GM23338 (cell line): ENCODE measurements at regions not wholly inside any gene's neighbourhood (a gene's known extent, or its start where the extent isn't known, plus 50 kb on each side); places are given as distances from the start of the nearest gene placed in this dataset.

Experiments
- ATAC-seq: fragments of 200-7000 bp; cut with Tn5 transposase; 3 replicates; pipeline ENCODE4 v1.9.1; 2020
- DNase-seq: peaks from one replicate; pipeline ENCODE4 v3.0.0-alpha.2; 2015; ENCODE audit warnings: low spot score
- H2AFZ ChIP-seq: fragments of 200-600 bp; sonication (generic); 2 replicates; pipeline ENCODE4 v1.8.0; 2016; ENCODE audit warnings: antibody characterized with exemption, mild to moderate bottlenecking, moderate library complexity
- H3F3A ChIP-seq: fragments of 200-600 bp; sonication (generic); replicated peaks from 2 replicates; pipeline ENCODE4 v1.8.0; 2017; ENCODE audit warnings: antibody characterized with exemption, mixed run types, low read depth
- H3K27ac ChIP-seq: fragments of 200-600 bp; sonication (generic); 2 replicates; pipeline ENCODE4 v1.6.1; 2016; ENCODE audit warnings: low read depth
- H3K27me3 ChIP-seq: fragments of 200-600 bp; sonication (generic); 2 replicates; pipeline ENCODE4 v1.8.0; 2016; ENCODE audit warnings: mild to moderate bottlenecking, mixed run types, moderate library complexity; ENCODE audit not compliant: insufficient read depth
- H3K36me3 ChIP-seq: fragments of 200-600 bp; sonication (generic); 2 replicates; pipeline ENCODE4 v1.8.0; 2016; ENCODE audit warnings: mild to moderate bottlenecking; ENCODE audit not compliant: insufficient read depth
- H3K4me1 ChIP-seq: fragments of 200-600 bp; sonication (generic); 2 replicates; pipeline ENCODE4 v1.8.0; 2016; ENCODE audit warnings: mild to moderate bottlenecking, moderate library complexity; ENCODE audit not compliant: insufficient read depth
- H3K4me2 ChIP-seq: fragments of 200-600 bp; sonication (generic); 2 replicates; pipeline ENCODE4 v1.7.1; 2017; ENCODE audit warnings: mixed run types
- H3K4me3 ChIP-seq: fragments of 200-600 bp; sonication (generic); 2 replicates; pipeline ENCODE4 v1.6.1; 2016; ENCODE audit warnings: mixed run types
- H3K79me2 ChIP-seq: fragments of 200-600 bp; sonication (generic); replicated peaks from 2 replicates; pipeline ENCODE4 v1.8.0; 2017; ENCODE audit warnings: mild to moderate bottlenecking; ENCODE audit not compliant: insufficient read depth
- H3K9me2 ChIP-seq: fragments of 200-600 bp; sonication (generic); 2 replicates; pipeline ENCODE4 v1.8.0; 2017; ENCODE audit not compliant: insufficient read depth
- H4K20me1 ChIP-seq: fragments of 200-600 bp; sonication (generic); replicated peaks from 2 replicates; pipeline ENCODE4 v1.8.0; 2017; ENCODE audit warnings: mild to moderate bottlenecking; ENCODE audit not compliant: insufficient read depth
- H3K27ac Mint-ChIP-seq: 2 replicates; pipeline ENCODE4 v1.8.0; 2020; ENCODE audit warnings: inconsistent platforms, mild to moderate bottlenecking, moderate library complexity, mixed read lengths
- H3K27me3 Mint-ChIP-seq: 3 replicates; pipeline ENCODE4 v1.8.0; 2022; ENCODE audit warnings: low read depth, mild to moderate bottlenecking, moderate library complexity, mixed read lengths, inconsistent platforms; ENCODE audit not compliant: insufficient read depth, poor library complexity
- H3K36me3 Mint-ChIP-seq: 3 replicates; pipeline ENCODE4 v1.8.0; 2021; ENCODE audit warnings: low read depth, mild to moderate bottlenecking, inconsistent platforms, moderate library complexity, mixed read lengths
- H3K4me1 Mint-ChIP-seq: 3 replicates; pipeline ENCODE4 v1.8.0; 2020; ENCODE audit warnings: mild to moderate bottlenecking, inconsistent platforms, mixed read lengths
- H3K4me3 Mint-ChIP-seq: 3 replicates; pipeline ENCODE4 v1.8.0; 2021; ENCODE audit warnings: moderate library complexity, mild to moderate bottlenecking, inconsistent platforms, mixed read lengths
- H3K9me3 Mint-ChIP-seq: 3 replicates; pipeline ENCODE4 v1.8.0; 2020; ENCODE audit warnings: moderate library complexity, mild to moderate bottlenecking, inconsistent platforms, mixed read lengths
- CREB1 ChIP-seq: fragments of 250-450 bp; sonication (Bioruptor Pico); IDR thresholded peaks from 2 replicates; pipeline ENCODE4 v1.5.0; 2020; ENCODE audit warnings: low read depth, mild to moderate bottlenecking, moderate library complexity
- EZH2 ChIP-seq: fragments of 200-600 bp; sonication (generic); IDR thresholded peaks from one replicate; pipeline ENCODE4 v1.8.0; 2017; ENCODE audit warnings: antibody characterized with exemption, mild to moderate bottlenecking, low read depth; ENCODE audit not compliant: unreplicated experiment
- EZH2phosphoT487 ChIP-seq: fragments of 200-600 bp; sonication (generic); IDR thresholded peaks from one replicate; pipeline ENCODE4 v1.8.1; 2018; ENCODE audit warnings: antibody characterized with exemption; ENCODE audit not compliant: unreplicated experiment
- JUNB ChIP-seq: IDR thresholded peaks from one replicate; pipeline ENCODE4 v1.6.1; 2016; ENCODE audit warnings: antibody characterized with exemption; ENCODE audit not compliant: unreplicated experiment
- STAT1 ChIP-seq: IDR thresholded peaks from one replicate; pipeline ENCODE4 v1.6.1; 2016; ENCODE audit warnings: antibody characterized with exemption; ENCODE audit not compliant: unreplicated experiment
- ZNF114 ChIP-seq: fragments of 250-450 bp; sonication (Bioruptor Pico); IDR thresholded peaks from 2 replicates; pipeline ENCODE4 v1.5.0; 2020; ENCODE audit warnings: mild to moderate bottlenecking, moderate library complexity
- ZNF331 ChIP-seq: fragments of 250-450 bp; sonication (Bioruptor Pico); IDR thresholded peaks from 2 replicates; pipeline ENCODE4 v1.5.0; 2020; ENCODE audit warnings: low read depth, mild to moderate bottlenecking, moderate library complexity
- TF ChIP-seq, protein P1 (sequence below): fragments of 250-450 bp; sonication (Bioruptor Pico); IDR thresholded peaks from 2 replicates; pipeline ENCODE4 v1.5.0; 2020; ENCODE audit warnings: mild to moderate bottlenecking, moderate library complexity
- TF ChIP-seq, protein P2 (sequence below): IDR thresholded peaks from 2 replicates; pipeline ENCODE4 v1.6.1; 2016; ENCODE audit warnings: antibody characterized with exemption
- TF ChIP-seq, protein P3 (sequence below): IDR thresholded peaks from one replicate; pipeline ENCODE4 v1.6.1; 2018; ENCODE audit warnings: antibody characterized with exemption; ENCODE audit not compliant: unreplicated experiment

DNA sequence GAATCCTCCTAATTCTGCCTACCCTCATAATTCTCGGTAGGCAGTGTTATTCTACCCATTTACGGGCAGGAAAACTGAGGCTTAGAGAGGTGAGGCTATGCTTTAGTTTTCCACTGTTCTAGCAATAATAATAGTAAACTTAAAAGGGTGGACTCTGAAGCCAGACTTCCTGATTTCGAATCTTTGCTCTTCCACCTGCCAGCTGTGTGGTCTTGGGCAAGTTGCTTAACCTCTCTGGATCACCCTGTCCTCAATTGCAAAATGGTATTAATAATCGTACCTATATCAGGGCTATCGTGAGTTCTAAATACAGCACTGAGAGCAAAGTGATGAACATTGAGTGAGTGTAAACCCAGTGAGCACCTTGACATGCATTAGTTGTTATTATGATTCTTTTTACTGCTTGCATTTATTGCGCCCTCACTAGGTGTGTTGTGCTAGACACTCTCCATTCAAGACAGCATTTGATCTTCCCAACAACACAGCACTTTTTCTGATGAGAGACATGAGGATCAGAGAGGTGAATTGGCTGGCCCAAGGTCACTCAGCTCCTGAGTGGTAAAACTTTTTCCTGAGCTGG is 102.3 kb upstream of the CSF3R start:
- no peak overlapping the region for H3K4me2 ChIP-seq
- no peaks in the 10 kb centered on the region for H3K27me3 ChIP-seq
- ATAC-seq (no peak), DNase-seq (no peak)
- H3K4me3 Mint-ChIP-seq: no peak overlapping the region
- no peaks in the 10 kb centered on the region for H4K20me1 ChIP-seq
- no peaks in the 10 kb centered on the region for H3K36me3 ChIP-seq
- no peaks in the 10 kb centered on the region for H3K9me3 Mint-ChIP-seq
- H3K27ac ChIP-seq: no peak overlapping the region
- no peak overlapping the region for H3K27ac Mint-ChIP-seq
- TF ChIP-seq EZH2 (no peak), STAT1 (no peak), EZH2phosphoT487 (no peak), ZNF114 (CRISPR knock-in tag) (no peak), ZNF331 (CRISPR knock-in tag) (no peak), CREB1 (CRISPR knock-in tag) (no peak), JUNB (no peak)
- TF ChIP-seq, protein P1, sequence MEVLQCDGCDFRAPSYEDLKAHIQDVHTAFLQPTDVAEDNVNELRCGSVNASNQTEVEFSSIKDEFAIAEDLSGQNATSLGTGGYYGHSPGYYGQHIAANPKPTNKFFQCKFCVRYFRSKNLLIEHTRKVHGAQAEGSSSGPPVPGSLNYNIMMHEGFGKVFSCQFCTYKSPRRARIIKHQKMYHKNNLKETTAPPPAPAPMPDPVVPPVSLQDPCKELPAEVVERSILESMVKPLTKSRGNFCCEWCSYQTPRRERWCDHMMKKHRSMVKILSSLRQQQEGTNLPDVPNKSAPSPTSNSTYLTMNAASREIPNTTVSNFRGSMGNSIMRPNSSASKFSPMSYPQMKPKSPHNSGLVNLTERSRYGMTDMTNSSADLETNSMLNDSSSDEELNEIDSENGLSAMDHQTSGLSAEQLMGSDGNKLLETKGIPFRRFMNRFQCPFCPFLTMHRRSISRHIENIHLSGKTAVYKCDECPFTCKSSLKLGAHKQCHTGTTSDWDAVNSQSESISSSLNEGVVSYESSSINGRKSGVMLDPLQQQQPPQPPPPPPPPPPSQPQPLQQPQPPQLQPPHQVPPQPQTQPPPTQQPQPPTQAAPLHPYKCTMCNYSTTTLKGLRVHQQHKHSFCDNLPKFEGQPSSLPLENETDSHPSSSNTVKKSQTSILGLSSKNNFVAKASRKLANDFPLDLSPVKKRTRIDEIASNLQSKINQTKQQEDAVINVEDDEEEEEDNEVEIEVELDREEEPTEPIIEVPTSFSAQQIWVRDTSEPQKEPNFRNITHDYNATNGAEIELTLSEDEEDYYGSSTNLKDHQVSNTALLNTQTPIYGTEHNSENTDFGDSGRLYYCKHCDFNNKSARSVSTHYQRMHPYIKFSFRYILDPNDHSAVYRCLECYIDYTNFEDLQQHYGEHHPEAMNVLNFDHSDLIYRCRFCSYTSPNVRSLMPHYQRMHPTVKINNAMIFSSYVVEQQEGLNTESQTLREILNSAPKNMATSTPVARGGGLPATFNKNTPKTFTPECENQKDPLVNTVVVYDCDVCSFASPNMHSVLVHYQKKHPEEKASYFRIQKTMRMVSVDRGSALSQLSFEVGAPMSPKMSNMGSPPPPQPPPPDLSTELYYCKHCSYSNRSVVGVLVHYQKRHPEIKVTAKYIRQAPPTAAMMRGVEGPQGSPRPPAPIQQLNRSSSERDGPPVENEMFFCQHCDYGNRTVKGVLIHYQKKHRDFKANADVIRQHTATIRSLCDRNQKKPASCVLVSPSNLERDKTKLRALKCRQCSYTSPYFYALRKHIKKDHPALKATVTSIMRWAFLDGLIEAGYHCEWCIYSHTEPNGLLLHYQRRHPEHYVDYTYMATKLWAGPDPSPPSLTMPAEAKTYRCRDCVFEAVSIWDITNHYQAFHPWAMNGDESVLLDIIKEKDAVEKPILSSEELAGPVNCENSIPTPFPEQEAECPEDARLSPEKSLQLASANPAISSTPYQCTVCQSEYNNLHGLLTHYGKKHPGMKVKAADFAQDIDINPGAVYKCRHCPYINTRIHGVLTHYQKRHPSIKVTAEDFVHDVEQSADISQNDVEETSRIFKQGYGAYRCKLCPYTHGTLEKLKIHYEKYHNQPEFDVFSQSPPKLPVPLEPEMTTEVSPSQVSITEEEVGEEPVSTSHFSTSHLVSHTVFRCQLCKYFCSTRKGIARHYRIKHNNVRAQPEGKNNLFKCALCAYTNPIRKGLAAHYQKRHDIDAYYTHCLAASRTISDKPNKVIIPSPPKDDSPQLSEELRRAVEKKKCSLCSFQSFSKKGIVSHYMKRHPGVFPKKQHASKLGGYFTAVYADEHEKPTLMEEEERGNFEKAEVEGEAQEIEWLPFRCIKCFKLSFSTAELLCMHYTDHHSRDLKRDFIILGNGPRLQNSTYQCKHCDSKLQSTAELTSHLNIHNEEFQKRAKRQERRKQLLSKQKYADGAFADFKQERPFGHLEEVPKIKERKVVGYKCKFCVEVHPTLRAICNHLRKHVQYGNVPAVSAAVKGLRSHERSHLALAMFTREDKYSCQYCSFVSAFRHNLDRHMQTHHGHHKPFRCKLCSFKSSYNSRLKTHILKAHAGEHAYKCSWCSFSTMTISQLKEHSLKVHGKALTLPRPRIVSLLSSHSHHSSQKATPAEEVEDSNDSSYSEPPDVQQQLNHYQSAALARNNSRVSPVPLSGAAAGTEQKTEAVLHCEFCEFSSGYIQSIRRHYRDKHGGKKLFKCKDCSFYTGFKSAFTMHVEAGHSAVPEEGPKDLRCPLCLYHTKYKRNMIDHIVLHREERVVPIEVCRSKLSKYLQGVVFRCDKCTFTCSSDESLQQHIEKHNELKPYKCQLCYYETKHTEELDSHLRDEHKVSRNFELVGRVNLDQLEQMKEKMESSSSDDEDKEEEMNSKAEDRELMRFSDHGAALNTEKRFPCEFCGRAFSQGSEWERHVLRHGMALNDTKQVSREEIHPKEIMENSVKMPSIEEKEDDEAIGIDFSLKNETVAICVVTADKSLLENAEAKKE (CRISPR knock-in tag): no peak
- TF ChIP-seq, protein P2, sequence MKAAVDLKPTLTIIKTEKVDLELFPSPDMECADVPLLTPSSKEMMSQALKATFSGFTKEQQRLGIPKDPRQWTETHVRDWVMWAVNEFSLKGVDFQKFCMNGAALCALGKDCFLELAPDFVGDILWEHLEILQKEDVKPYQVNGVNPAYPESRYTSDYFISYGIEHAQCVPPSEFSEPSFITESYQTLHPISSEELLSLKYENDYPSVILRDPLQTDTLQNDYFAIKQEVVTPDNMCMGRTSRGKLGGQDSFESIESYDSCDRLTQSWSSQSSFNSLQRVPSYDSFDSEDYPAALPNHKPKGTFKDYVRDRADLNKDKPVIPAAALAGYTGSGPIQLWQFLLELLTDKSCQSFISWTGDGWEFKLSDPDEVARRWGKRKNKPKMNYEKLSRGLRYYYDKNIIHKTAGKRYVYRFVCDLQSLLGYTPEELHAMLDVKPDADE: no peak
- TF ChIP-seq, protein P3, sequence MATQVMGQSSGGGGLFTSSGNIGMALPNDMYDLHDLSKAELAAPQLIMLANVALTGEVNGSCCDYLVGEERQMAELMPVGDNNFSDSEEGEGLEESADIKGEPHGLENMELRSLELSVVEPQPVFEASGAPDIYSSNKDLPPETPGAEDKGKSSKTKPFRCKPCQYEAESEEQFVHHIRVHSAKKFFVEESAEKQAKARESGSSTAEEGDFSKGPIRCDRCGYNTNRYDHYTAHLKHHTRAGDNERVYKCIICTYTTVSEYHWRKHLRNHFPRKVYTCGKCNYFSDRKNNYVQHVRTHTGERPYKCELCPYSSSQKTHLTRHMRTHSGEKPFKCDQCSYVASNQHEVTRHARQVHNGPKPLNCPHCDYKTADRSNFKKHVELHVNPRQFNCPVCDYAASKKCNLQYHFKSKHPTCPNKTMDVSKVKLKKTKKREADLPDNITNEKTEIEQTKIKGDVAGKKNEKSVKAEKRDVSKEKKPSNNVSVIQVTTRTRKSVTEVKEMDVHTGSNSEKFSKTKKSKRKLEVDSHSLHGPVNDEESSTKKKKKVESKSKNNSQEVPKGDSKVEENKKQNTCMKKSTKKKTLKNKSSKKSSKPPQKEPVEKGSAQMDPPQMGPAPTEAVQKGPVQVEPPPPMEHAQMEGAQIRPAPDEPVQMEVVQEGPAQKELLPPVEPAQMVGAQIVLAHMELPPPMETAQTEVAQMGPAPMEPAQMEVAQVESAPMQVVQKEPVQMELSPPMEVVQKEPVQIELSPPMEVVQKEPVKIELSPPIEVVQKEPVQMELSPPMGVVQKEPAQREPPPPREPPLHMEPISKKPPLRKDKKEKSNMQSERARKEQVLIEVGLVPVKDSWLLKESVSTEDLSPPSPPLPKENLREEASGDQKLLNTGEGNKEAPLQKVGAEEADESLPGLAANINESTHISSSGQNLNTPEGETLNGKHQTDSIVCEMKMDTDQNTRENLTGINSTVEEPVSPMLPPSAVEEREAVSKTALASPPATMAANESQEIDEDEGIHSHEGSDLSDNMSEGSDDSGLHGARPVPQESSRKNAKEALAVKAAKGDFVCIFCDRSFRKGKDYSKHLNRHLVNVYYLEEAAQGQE: no peak
- H3K4me1 Mint-ChIP-seq: peaks cover 71% of the 10 kb centered on the region
- peaks cover 41% of the 10 kb centered on the region for H3K4me1 ChIP-seq
- no peak overlapping the region for H2AFZ ChIP-seq
- no peak overlapping the region for H3K4me3 ChIP-seq
- no peaks in the 10 kb centered on the region for H3K36me3 Mint-ChIP-seq
- no peaks in the 10 kb centered on the region for H3F3A ChIP-seq
- H3K79me2 ChIP-seq: no peaks in the 10 kb centered on the region
- H3K9me2 ChIP-seq: no peaks in the 10 kb centered on the region
- H3K27me3 Mint-ChIP-seq: peaks cover 27% of the 10 kb centered on the region
